Mammary epithelial cell (primary cell): ENCODE measurements at regions not wholly inside any gene's neighbourhood (a gene's known extent, or its start where the extent isn't known, plus 50 kb on each side); places are given as distances from the start of the nearest gene placed in this dataset.

Experiments
- EZH2 ChIP-seq: IDR thresholded peaks from 2 replicates; pipeline ENCODE4 v1.6.1; 2012; ENCODE audit warnings: low read length, inconsistent platforms, borderline replicate concordance
- TF ChIP-seq, protein P1 (sequence below), 2 donors: IDR thresholded peaks in 1 of 2; conservative IDR thresholded peaks in 1 of 2; 2 replicates each; pipeline ENCODE4 v1.5.1; 2011 to 2012; ENCODE audit warnings: inconsistent platforms in 2 of 2, low read length in 2 of 2, mild to moderate bottlenecking in 2 of 2, control low read depth in 1 of 2, low read depth in 1 of 2; ENCODE audit not compliant: insufficient read depth in 1 of 2; ENCODE audit errors: extremely low read depth in 1 of 2

- TF ChIP-seq, protein P1, sequence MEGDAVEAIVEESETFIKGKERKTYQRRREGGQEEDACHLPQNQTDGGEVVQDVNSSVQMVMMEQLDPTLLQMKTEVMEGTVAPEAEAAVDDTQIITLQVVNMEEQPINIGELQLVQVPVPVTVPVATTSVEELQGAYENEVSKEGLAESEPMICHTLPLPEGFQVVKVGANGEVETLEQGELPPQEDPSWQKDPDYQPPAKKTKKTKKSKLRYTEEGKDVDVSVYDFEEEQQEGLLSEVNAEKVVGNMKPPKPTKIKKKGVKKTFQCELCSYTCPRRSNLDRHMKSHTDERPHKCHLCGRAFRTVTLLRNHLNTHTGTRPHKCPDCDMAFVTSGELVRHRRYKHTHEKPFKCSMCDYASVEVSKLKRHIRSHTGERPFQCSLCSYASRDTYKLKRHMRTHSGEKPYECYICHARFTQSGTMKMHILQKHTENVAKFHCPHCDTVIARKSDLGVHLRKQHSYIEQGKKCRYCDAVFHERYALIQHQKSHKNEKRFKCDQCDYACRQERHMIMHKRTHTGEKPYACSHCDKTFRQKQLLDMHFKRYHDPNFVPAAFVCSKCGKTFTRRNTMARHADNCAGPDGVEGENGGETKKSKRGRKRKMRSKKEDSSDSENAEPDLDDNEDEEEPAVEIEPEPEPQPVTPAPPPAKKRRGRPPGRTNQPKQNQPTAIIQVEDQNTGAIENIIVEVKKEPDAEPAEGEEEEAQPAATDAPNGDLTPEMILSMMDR (conservative IDR thresholded peaks at IDR 0.05 in 1 of 2, IDR thresholded peaks at IDR 0.05 in 1 of 2; ENCODE audit: extremely low read depth in 1 of 2, insufficient read depth in 1 of 2, low read depth in 1 of 2, low read length in 2 of 2): no peak
- no peak for TF ChIP-seq EZH2
Measured at GRCh38 chr13:78238911-78239310, 320.3 kb upstream of the EDNRB start.
